Activated CD8-positive, alpha-beta memory T cell treated with anti-CD3 and anti-CD28 coated beads for 1 hour (primary cell): ENCODE measurements at regions not wholly inside any gene's neighbourhood (a gene's known extent, or its start where the extent isn't known, plus 50 kb on each side); places are given as distances from the start of the nearest gene placed in this dataset.

Experiments used
- DNase-seq, 2 donors: peaks; one replicate each; pipeline ENCODE4 v3.0.0-alpha.2; 2020; ENCODE audit warnings: low read depth in 1 of 2; ENCODE audit errors: extremely low read depth in 1 of 2

- no peak for DNase-seq
Measured at GRCh38 chr4:138670681-138671080, 344.9 kb upstream of the NOCT start.

- no peak for DNase-seq
Measured at GRCh38 chr4:138669479-138670315, 345.9 kb upstream of the NOCT start.

GRCh38 chr4:138668309-138668708 lies 347.3 kb upstream of the NOCT start:
- no peak for DNase-seq

- DNase-seq = no peak
Measured at GRCh38 chr4:138666366-138666765, 349.2 kb upstream of the NOCT start.

- DNase-seq = no peak
Measured at GRCh38 chr4:138665851-138666250, 349.7 kb upstream of the NOCT start.

GRCh38 chr4:138663883-138664282 lies 351.7 kb upstream of the NOCT start:
- no peak for DNase-seq

GRCh38 chr4:138659812-138660316 lies 355.7 kb upstream of the NOCT start:
- no peak for DNase-seq

- DNase-seq = no peak
Measured at GRCh38 chr4:138659037-138659811, 356.4 kb upstream of the NOCT start.

- no peak for DNase-seq
Measured at GRCh38 chr4:138658518-138658917, 357.1 kb upstream of the NOCT start.

- no peak for DNase-seq
Measured at GRCh38 chr4:138656990-138657389, 358.6 kb upstream of the NOCT start.

GRCh38 chr4:138655985-138656384 lies 359.6 kb upstream of the NOCT start:
- no peak for DNase-seq

- DNase-seq = no peak
Measured at GRCh38 chr4:138655286-138655685, 360.3 kb upstream of the NOCT start.

- no peak for DNase-seq
Measured at GRCh38 chr4:138650929-138651448, 364.6 kb upstream of the NOCT start.

- DNase-seq = no peak
Measured at GRCh38 chr4:138650495-138650894, 365.1 kb upstream of the NOCT start.

GRCh38 chr4:138647433-138647832 lies 368.1 kb upstream of the NOCT start:
- DNase-seq = no peak

GRCh38 chr4:138646383-138646782 lies 369.2 kb upstream of the NOCT start:
- no peak for DNase-seq

- DNase-seq = no peak
Measured at GRCh38 chr4:138645289-138645688, 370.3 kb upstream of the NOCT start.

- DNase-seq = no peak
Measured at GRCh38 chr4:138644322-138644721, 371.3 kb upstream of the NOCT start.

GRCh38 chr4:138643827-138644226 lies 371.8 kb upstream of the NOCT start:
- no peak for DNase-seq

GRCh38 chr4:138639018-138639741 lies 376.4 kb upstream of the NOCT start:
- DNase-seq = no peak

GRCh38 chr4:138636781-138637180 lies 378.8 kb upstream of the NOCT start:
- DNase-seq = no peak
